ENCODE measurements at regions not wholly inside any gene's neighbourhood (a gene's known extent, or its start where the extent isn't known, plus 50 kb on each side); places are given as distances from the start of the nearest gene placed in this dataset.
"Not testable (repeated sequence)": the region's sequence is repeated elsewhere in the genome, so short reads cannot be mapped to it uniquely, and the experiment has no call there.

- no peak for DNase-seq
These were observed 246.8 kb upstream of the TUT7 start for GRCh38 chr9:86600977-86601376.

GRCh38 chr9:86600291-86600690 lies 246.1 kb upstream of the TUT7 start:
- DNase-seq, result no peak

GRCh38 chr9:86599561-86599960 lies 245.4 kb upstream of the TUT7 start:
- DNase-seq, result no peak

GRCh38 chr9:86598411-86599239 lies 244.4 kb upstream of the TUT7 start:
- DNase-seq, result no peak

- DNase-seq, result no peak
These were observed 240.5 kb upstream of the TUT7 start for GRCh38 chr9:86594724-86595123.

GRCh38 chr9:86591472-86591871 lies 237.3 kb upstream of the TUT7 start:
- DNase-seq, result no peak

- no peak for DNase-seq
These were observed 235.5 kb upstream of the TUT7 start for GRCh38 chr9:86589730-86590129.

GRCh38 chr9:86589273-86589672 lies 235.1 kb upstream of the TUT7 start:
- DNase-seq, result no peak

- DNase-seq, result no peak
These were observed 231.9 kb upstream of the TUT7 start for GRCh38 chr9:86586144-86586494.

GRCh38 chr9:86585422-86586143 lies 231.4 kb upstream of the TUT7 start:
- no peak for DNase-seq

- DNase-seq, result no peak
These were observed 226.5 kb upstream of the TUT7 start for GRCh38 chr9:86580688-86581087.

GRCh38 chr9:86578722-86579121 lies 224.5 kb upstream of the TUT7 start:
- DNase-seq, result no peak

- DNase-seq, result no peak
These were observed 223.5 kb upstream of the TUT7 start for GRCh38 chr9:86577420-86578333.

GRCh38 chr9:86575825-86576525 lies 221.8 kb upstream of the TUT7 start:
- DNase-seq, result no peak

- DNase-seq, result no peak
These were observed 220.9 kb upstream of the TUT7 start for GRCh38 chr9:86575137-86575536.

- no peak for DNase-seq
These were observed 219.7 kb upstream of the TUT7 start for GRCh38 chr9:86573886-86574285.

GRCh38 chr9:86572904-86573303 lies 218.7 kb upstream of the TUT7 start:
- DNase-seq, result no peak

GRCh38 chr9:86565603-86566002 lies 211.4 kb upstream of the TUT7 start:
- DNase-seq, result not testable (repeated sequence)

- no peak for DNase-seq
These were observed 209.7 kb upstream of the TUT7 start for GRCh38 chr9:86563936-86564335.

- no peak for DNase-seq
These were observed 209.1 kb upstream of the TUT7 start for GRCh38 chr9:86563350-86563749.

GRCh38 chr9:86562691-86563090 lies 208.5 kb upstream of the TUT7 start:
- DNase-seq, result no peak

- DNase-seq, result no peak
These were observed 203.7 kb upstream of the TUT7 start for GRCh38 chr9:86557918-86558317.
